NCI-H526 (cell line): ENCODE measurements at regions not wholly inside any gene's neighbourhood (a gene's known extent, or its start where the extent isn't known, plus 50 kb on each side); places are given as distances from the start of the nearest gene placed in this dataset.

Source experiments
- DNase-seq, 2 experiments: peaks; one replicate each; lab custom pipeline; 2025; lab: John Stamatoyannopoulos, UW

- no peak for DNase-seq
These were observed 616.3 kb upstream of the CDH8 start for GRCh38 chr16:62652441-62653120.

GRCh38 chr16:62648256-62648655 lies 612.0 kb upstream of the CDH8 start:
- no peak for DNase-seq

GRCh38 chr16:62644030-62644812 lies 608.0 kb upstream of the CDH8 start:
- DNase-seq, result no peak

GRCh38 chr16:62642677-62643076 lies 606.4 kb upstream of the CDH8 start:
- DNase-seq, result no peak

- no peak for DNase-seq
These were observed 603.7 kb upstream of the CDH8 start for GRCh38 chr16:62639890-62640289.

- DNase-seq, result no peak
These were observed 603.0 kb upstream of the CDH8 start for GRCh38 chr16:62638964-62639870.

- no peak for DNase-seq
These were observed 602.2 kb upstream of the CDH8 start for GRCh38 chr16:62638324-62638911.

GRCh38 chr16:62625326-62625725 lies 589.1 kb upstream of the CDH8 start:
- DNase-seq, result no peak

- no peak for DNase-seq
These were observed 584.0 kb upstream of the CDH8 start for GRCh38 chr16:62620275-62620674.

GRCh38 chr16:62615526-62615925 lies 579.3 kb upstream of the CDH8 start:
- DNase-seq, result no peak

GRCh38 chr16:62610291-62610690 lies 574.1 kb upstream of the CDH8 start:
- no peak for DNase-seq

- DNase-seq, result no peak
These were observed 566.6 kb upstream of the CDH8 start for GRCh38 chr16:62602790-62603189.

- no peak for DNase-seq
These were observed 561.6 kb upstream of the CDH8 start for GRCh38 chr16:62597875-62598274.

GRCh38 chr16:62596584-62596983 lies 560.3 kb upstream of the CDH8 start:
- no peak for DNase-seq

GRCh38 chr16:62596125-62596524 lies 559.9 kb upstream of the CDH8 start:
- no peak for DNase-seq

GRCh38 chr16:62586128-62586862 lies 550.1 kb upstream of the CDH8 start:
- no peak for DNase-seq

GRCh38 chr16:62585041-62585545 lies 548.9 kb upstream of the CDH8 start:
- DNase-seq, result no peak

- no peak for DNase-seq
These were observed 547.2 kb upstream of the CDH8 start for GRCh38 chr16:62583414-62583813.

GRCh38 chr16:62573466-62573865 lies 537.2 kb upstream of the CDH8 start:
- no peak for DNase-seq

- no peak for DNase-seq
These were observed 532.7 kb upstream of the CDH8 start for GRCh38 chr16:62568926-62569325.

GRCh38 chr16:62565706-62566105 lies 529.5 kb upstream of the CDH8 start:
- no peak for DNase-seq
